ENCODE measurements at regions not wholly inside any gene's neighbourhood (a gene's known extent, or its start where the extent isn't known, plus 50 kb on each side); places are given as distances from the start of the nearest gene placed in this dataset.

DNA sequence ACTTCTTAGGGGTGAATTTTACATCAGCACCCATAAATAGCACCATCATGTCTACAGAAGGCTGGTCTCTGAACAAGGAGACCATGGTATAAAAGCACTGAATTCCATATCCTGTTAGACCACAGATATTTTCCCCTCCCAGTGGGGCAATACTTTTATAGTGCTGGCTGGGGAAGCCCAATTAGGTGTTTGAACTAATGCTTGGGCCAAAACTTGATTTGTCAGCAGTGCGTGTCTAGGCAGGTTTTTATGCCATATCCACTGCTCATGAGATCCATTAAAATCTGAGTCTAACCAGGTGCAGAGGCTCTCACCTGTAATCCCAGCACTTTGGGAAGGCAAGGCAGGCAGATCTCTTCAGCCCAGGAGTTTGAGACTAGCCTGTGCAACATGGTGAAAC, 623.0 kb downstream of the NPHP4 start:
- no peak for DNase-seq

DNA sequence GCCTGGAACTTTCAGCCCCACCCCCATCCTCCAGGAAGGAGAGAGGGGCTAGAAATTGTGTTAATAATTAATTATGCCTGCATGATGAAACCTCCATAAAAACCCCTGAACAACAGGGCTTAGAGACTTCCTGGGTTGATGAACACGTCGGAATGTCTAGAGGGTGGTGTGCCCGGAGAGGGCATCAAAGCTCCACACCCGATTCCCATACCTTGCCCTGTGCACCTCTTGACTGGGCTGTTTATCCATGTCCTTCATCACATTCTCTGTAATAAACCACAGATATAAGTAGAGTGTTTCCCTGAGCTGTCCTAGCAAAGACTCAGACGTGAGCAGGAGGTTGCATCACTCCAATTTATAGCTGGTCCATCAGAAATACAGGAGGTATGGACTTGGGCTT, 624.0 kb downstream of the NPHP4 start:
- DNase-seq: no peak

DNA sequence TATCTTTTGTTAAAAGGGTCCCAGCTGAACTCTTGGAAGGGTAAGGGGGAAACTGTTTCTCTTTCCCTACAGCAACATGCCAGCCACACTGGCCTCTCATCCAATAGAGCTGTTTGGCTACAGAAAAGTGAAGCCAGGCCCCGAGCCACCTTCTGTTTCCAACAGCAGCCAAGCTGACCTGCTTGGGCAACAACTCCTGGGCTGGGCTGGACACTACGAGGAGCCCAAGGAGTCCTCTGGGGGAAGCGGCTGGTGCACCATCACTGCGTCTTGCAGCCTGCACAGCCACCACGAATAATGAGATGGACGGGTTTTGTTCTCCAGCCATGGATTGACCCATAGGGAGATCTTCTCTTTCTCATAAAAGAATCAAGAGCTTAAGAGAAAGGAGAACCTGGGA, 624.9 kb downstream of the NPHP4 start:
- no peak for DNase-seq

DNA sequence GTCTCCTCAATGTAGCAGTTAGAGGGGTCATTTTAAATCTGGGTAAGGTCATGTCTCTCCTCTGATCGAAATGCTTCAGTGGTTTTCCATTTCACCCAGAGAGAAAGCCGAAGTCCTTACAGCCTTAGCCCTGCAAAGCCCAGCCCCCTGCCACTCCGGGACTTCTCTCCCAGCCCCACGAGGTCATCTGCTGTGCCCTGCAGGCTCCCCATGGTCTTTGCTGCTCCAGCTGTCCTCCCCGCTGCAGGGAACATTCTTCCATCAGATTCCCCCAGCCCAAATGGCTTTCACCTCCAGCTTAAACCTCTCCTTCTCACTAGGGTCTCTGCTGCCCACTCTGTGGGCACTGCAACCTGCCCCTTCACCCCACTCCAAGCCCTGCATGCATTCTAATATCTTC, 626.5 kb downstream of the NPHP4 start:
- no peak for DNase-seq

DNA sequence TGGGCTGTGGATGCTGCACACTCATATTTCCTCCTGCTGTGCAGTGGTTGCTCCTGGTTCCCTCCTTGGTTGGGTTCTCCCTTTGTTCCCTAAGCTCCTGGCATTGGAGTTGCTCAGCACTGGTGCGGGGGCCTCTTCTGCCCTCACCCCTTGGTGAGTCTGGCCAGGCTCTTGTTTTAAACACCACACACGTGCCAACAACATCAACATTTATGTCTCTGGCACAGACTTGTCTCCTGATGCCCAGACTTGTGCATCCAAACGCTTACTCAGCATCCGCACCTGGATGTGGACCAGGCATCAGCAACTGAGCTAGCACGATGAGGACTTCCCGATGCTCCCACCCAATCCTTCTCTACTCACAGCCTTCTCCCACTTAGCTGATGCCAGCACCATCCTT, 627.6 kb downstream of the NPHP4 start:
- DNase-seq: no peak

DNA sequence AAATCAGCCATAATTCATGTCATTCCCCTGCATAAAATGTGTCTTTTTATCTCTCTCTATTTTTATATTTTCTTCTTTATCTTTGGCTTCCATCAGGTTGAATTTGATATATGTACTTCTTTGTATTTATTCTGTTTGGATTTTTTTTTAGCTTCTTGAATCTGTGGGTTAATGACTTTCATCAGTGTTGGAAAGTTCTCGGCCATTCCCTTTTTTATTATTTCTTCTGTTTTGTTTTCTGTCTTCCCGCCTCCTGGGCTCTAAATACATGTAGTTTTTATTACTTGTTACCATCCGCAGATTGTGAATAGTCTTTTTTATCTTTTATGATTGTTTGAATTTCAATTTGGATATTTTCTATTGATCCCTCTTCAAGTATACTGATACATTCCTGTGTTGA, 637.5 kb downstream of the NPHP4 start:
- DNase-seq: no peak

DNA sequence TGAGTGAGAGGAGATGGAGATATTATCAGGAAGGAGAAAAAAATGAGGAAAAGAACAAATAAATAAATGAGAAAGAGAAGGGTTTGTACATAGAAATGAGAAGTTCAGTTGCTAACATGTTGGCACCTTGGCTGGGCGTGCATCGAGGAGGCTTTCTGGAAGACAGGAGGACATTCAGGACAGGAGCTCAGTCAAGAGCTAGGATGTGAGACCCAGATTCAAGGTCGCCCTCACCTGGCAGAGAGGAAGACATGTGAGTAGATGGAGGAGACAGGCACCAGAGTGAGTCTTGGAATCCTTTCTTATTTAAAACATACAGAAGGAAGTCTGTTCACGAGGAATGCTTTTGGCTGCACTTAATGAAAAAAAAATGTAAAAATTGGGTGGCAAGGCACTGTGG, 640.9 kb downstream of the NPHP4 start:
- no peak for DNase-seq

DNA sequence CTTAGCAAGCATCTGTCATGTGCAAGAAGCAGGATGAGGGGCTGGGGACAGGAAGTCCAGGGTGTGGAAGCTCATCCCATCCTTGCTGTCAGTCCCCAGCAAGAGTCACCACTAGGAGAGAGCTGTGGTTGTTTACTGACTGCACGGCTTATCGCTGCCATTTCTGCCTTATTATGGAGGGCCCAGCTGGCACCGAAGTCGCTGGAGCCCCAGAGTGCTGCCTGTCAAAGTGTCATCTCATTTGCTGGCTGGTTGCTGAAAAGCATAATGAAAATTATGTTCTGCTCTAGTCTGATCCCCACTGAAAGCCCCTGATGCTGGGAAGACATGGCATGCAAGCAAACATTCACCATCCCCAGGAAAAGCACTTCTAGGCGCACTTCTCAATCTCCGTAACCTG, 642.7 kb downstream of the NPHP4 start:
- DNase-seq: no peak

DNA sequence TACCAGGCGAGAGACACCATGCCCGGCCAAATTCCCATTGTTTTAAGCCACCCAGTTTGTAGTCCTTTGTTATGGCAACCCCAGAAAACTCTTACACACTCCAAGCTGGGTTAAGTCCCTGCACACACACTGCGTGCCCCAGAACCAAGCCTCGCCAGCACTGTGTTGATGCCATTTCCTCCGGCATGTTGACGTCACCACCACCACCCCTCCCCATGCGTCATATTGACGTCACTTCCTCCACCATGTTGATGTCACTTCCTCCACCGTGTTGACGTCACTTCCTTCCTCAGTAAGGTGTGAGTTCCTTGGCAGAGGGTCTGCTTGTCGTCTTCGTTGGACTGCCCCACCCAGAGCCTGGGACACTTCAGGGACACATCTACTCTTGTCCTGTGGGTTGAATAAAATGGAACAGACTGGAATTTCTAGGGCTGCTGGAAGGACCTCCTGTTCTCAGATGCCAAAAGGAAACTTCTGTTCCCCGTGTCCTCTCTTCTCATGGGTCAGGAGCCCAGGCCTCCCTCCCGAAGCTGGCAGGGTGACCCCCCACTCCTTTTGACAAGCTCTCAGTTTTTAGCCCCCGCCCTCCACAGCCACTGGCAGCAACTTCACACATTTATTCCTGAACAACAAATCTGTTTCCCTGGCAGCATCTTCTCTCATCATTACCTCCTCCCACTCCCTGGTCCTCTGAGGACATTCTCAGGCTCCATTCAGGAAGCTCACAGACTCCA, 643.3 kb downstream of the NPHP4 start:
- DNase-seq: peak; percentile 18

DNA sequence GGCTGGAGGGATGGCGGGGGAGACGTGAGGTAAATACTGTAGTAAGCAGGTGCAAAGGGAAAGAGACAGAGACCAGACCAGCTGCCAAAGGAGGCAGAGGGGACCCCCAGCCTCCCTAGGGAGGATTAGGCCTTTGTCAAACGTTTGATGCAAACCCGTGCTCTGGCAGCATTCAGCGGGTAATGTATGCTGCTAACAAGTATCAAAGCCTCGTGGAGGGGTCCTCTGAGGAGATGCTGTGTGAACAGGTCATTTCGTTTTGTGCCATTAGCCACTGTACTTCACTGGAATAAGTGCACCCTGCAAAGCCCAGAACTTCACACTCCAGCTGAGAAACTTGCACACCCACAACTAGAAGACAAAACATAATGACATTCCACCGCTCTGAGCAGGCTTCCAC, 644.5 kb downstream of the NPHP4 start:
- DNase-seq: no peak

DNA sequence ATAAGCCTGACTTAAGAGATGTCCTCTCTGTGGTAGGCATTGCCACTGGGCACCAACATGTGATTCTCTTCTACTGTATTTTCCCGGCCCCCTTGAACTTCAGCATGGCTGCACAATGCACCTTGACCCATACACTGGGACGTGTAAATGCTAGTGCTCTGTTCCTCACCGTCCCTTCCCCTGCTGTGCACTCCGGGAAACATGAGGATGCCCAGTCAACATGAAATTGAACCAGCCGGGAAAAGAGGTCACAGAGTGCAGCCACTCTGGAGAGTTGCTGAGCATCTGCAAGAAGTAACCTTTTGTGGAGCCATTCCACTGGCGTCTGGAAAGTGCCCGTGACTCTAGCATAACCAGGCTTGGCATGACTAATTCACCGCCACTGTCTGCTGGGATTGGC, 646.7 kb downstream of the NPHP4 start:
- no peak for DNase-seq

DNA sequence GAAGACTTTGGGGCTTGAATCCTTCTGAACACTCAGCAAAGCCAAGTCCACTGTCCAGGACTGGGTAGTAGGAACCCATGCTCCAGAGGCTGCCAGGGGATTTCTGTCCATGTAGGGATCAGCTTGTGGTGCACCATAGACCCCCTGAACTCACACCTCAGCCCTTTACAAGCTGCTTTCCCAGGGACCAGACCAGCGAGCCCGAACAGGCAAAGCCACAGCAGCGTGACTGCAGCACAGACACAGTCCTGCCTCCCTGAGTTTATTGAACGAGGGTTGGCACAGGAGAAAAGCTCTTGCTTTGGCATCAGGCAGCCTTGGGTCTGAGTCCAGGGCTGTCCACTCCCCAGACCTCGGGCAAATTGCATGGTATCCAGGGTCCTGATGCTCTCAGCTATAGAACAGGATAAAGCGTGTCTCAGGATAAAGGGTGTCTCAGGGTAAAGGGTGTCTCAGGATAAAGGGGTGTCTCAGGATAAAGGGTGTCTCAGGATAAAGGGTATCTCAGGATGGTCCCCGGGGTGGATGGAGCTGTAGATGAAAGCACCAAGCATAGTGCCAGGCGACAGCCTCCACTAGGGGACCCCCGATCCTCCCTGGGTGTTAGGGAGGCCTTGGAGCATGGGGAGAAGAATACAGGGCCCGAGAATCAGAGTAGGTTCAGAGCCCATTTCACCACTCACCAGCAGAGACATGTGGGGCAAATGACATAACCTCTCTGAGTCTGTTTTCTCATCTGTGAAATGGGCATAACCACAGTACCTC, 648.8 kb downstream of the NPHP4 start:
- DNase-seq: no peak

DNA sequence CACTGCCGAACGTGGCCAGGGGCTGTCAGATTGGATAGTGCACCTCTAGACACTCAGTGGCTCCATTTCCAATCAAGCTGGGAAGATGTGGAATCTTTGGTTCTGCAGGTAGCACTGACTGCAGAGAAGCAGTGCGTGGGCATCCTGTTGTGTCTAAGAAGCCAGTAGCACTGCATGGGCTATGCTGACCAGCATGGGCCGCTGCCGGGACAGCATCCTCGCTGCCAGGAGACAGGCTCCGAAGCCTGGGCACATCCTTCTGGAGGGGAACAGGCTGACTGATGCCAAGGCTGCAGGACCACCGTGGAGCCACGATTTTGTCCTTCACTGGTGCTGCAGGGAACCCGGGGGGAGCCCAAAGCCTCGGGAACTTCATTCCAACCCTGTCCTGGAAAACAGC, 649.4 kb downstream of the NPHP4 start:
- no peak for DNase-seq

DNA sequence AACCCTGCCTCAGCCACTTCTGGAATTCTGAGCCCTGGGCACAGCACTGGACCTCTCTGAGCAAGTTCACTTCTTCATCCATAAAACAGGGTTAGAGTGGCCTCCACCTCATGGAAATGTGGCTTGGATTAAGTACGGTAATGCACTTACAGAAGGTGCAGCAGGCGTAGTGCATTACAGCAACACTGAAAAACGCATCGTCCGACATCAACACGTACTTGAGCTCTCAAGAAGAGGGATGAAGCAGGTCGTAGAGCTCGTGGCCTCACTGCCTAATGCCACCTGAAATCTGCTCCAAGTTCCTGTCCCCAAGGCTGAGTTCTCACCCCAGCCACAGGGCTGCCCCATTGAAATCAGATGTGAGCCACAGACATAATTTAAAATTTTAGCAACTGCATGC, 650.1 kb downstream of the NPHP4 start:
- DNase-seq: no peak

DNA sequence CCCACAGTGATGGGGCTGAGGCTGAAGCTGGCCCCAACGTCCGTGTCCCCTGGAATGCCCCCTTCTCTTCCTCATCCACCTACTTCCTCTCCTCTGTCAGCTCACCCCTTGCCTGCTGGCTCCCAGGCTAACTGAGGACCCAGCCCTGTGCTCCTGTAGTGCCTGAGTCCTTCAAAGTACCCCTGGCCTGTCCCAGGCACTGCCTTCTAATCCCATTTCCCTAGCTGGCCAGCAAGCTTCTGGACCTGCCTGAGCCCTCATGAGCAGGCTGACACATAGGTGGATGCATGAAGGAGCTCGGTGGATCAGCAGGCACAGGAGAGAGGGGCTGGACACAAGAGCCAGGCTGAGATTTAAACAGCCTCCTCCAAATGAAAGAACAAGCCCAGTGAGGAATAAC, 650.8 kb downstream of the NPHP4 start:
- no peak for DNase-seq

DNA sequence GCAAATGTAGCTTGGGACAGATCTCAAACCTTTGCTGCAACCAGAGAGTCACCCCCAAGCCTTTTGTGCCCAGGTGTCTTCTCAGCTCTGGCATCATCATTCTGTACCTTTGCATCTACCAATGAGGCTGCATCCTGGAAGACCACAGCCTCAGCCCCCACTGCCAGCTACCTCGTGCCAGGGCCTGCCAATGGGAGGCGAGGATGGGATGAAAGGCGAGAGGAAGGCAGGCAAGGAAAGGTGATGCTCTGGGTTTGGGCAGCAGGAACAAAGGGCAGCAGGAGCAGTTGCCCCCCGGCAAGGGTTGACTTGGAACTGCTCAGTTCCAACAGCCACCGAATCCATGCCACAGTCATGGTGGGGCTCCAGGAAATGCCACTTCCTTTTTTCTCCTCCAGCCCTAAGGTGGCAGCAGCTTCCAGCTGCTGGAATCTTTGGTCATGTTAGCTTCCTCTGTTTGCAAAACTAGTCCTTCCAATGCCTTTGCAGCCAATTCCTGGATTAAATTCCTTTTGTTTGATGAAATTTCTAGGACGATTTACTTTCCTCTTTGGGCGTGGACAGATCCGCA, 651.6 kb downstream of the NPHP4 start:
- DNase-seq: no peak

DNA sequence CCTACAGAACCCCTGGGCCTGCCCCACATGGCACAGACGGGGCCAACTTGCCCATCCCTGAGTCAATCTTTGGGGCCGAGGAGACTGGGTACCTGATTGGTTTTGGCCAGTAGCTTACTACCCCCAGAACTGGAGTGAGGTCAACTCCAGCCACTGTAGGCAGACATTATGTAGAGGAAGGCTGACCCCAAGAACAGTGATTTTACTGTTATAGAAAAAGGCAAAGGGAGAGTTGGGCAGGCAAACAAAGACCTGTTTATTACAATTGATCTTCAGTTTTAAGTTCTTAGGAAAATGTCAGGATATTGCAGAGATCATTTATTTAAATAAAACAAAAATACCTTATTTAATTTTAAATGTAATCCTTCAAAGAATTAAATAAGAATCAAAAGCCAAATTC, 653.8 kb downstream of the NPHP4 start:
- no peak for DNase-seq

DNA sequence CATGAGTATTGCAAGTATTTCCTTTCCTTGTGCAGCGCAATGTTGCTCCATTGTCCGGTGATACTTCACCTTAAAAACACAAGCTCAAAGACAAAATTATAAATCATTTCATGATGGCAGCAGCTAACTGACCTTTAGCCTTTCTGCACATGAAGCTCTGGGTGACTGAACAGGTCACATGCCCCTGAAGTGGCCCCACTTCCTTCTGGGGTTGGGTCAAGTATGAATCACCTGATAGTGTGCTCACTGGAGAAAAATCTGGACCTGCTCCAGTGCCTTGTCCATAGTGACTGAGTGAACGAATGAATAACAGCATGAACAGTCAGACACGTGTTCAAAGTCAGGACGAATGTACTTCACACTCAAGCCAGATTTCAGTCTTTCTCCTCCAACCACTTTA, 658.9 kb downstream of the NPHP4 start:
- no peak for DNase-seq

DNA sequence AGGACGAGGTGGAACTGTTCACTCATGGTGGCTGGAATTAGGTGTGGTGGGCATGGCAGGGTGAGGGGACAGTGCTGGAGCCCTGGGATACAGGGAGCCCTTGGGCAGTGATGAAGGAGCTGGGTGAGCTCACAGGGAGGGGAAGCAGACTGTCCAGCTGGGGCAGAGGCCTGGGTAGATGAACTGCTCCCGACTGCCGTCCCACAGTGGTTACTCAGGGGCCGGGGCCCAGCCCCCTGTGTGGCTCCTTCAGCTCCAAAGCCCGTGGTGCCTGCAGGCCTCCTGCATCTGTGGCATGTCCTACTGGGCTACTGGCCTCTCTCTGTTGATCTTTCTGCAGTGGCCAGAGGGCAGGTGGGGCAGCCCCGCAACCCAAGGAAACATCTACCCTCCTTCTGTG, 661.1 kb downstream of the NPHP4 start:
- no peak for DNase-seq

DNA sequence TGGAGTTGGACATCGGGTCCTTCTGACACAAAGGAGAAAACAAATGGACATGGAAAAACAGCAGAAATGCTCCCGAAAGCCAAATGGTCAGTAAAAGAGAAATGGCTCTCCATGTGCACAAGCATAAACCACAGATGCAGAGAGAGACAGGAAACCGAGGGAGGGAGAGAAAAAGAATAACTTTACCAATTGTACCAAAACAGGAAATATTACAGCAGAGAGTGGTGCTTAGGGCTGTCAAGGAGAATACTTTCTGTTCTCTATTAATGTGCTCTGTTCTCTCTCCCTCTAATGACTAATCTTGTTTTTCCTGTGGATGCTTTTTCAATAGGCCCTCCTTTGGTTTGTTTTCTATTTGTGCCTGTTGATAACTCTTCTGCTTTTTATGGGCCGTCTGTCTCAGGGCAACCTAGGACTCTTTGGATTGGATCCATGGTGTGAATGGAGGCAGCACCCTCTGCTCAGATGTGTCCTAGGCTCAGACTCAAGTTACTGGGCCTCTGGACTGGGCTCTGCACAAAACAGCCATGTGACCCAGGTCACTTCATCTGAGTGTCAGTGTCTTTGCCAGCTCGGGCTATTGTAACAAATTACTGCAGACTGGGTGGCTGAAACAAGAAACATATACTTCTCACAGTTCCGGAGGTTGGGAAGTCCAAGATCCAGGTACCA, 663.0 kb downstream of the NPHP4 start:
- DNase-seq: no peak

DNA sequence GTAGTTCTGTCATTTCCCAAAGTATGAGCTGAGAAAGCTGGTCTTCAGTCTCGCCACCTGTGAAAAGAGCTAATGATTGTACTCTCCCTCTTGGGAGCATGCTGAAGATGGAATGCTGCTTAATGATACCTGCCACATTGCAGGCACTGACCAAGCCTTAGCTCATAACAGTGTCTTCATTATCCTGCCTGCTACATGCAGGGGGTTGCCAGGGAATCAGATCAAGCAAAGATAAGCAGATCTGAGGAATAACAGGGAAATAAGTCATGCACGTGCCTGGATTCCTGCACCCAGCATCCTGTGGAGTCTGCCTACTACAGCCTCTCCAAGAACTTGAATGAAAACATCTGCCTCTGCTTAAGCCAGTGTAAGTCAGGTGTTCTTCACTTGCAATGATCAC, 667.3 kb downstream of the NPHP4 start:
- no peak for DNase-seq

DNA sequence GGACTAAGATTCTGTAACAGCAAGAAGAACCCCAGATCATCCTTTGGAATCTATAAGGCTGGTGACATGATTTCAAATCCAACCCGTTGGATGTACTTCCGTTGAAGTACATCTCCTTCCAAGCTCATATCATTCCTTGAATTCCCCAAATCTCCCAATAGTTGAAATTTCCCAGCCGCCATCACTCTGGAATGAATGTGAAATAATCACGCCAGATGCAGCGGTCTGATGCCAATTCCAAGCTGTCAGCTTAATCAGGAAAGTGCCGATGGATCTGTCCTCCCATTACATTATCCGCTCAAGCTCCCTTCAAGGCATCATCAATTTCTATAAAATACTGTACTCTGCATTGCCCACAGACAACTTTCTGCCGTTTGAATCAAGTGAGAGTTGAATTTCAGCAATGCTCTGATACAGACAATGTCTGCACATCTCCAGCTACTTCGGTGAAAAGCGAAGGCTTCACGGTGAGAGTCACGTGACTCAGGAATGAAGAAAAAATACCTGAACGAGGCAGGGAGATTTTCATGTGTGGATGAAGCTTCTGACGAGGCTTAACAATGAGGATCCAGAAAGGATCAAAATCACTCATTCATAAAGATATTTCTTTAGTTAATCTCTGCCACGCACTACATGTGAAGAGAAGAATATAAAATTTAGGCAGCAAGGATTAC, 663.9 kb downstream of the AJAP1 start:
- DNase-seq: no peak

DNA sequence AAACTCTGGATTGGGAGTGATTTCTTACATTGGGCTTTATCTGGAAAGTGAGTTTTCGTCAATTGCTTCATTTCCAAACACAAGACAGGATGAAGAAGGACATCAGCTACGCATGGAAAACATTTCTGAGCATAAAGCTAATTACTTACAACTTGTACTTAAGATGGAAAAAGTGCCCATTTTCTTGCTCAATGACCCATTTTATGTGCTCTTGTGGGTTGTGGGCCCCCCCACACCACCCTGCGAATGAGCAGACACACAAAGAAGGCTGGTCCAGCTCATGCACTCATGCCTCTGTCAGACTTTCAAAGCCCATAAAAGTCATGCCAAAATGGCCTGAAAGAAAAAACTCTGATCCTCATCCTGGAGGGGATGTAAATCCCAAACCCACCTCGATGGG, 663.0 kb downstream of the AJAP1 start:
- no peak for DNase-seq

Measured in CD4-positive, alpha-beta T cell treated with Interleukin-15 for 1 hour (primary cell).